ENCODE measurements at regions not wholly inside any gene's neighbourhood (a gene's known extent, or its start where the extent isn't known, plus 50 kb on each side); places are given as distances from the start of the nearest gene placed in this dataset.

DNA sequence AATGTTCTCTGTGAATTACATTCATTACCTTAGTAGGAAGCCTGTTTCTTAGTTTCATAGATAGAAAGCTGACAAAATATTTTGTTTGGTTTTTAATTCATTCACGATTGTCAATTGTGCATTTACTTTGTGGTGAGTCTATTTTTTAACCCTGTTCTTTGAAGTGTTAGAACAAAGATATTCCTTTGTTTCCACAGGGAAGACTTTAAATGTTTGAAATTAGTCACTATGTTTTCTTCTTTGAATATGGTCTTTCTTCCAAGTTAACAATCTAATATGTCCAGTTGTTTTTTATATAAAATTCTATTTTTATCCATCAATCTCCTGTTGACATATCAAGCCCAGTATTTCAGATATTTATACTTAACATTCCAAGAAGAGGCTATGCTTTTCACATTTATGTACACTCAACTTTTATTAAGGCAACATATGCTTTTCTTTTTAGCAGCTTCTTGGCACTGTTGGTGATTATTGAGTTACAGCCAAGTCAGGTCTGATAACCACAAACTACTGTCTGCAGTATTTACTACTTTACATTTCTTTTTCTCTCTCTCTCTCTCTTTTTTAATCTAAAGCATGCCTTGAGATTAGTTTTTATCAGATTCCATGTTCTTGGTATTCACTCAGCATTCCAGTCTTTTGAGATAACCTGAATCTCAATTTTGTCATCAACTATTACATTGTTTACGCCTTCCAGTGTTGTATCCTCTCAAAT is 812.8 kb upstream of the SLC10A2 start:
- Histone ChIP-seq H3K4me3 (ENCODE audit: low read depth in 1 of 2, low read length in 2 of 2) (no peak overlapping the region), H3K4me1 (ENCODE audit: insufficient read depth, low read length) (no peaks in the 10 kb centered on the region), H3K4me2 (ENCODE audit: insufficient read depth, low read length) (no peak overlapping the region), H3K9me3 (ENCODE audit: insufficient read depth, low read length, severe bottlenecking) (no peaks in the 10 kb centered on the region), H4K20me1 (ENCODE audit: insufficient read depth, low read length) (no peaks in the 10 kb centered on the region), H3K79me2 (ENCODE audit: insufficient read depth, low read length) (no peaks in the 10 kb centered on the region), H3K27ac (ENCODE audit: low read length) (no peak overlapping the region), H2AFZ (ENCODE audit: low read depth, low read length) (no peak overlapping the region), H3K9ac (ENCODE audit: low read depth, low read length) (no peak overlapping the region), H3K36me3 (ENCODE audit: insufficient read depth, low read length) (no peaks in the 10 kb centered on the region), H3K27me3 (ENCODE audit: insufficient read depth, low read length, poor library complexity) (no peaks in the 10 kb centered on the region)
- TF ChIP-seq, protein P1, sequence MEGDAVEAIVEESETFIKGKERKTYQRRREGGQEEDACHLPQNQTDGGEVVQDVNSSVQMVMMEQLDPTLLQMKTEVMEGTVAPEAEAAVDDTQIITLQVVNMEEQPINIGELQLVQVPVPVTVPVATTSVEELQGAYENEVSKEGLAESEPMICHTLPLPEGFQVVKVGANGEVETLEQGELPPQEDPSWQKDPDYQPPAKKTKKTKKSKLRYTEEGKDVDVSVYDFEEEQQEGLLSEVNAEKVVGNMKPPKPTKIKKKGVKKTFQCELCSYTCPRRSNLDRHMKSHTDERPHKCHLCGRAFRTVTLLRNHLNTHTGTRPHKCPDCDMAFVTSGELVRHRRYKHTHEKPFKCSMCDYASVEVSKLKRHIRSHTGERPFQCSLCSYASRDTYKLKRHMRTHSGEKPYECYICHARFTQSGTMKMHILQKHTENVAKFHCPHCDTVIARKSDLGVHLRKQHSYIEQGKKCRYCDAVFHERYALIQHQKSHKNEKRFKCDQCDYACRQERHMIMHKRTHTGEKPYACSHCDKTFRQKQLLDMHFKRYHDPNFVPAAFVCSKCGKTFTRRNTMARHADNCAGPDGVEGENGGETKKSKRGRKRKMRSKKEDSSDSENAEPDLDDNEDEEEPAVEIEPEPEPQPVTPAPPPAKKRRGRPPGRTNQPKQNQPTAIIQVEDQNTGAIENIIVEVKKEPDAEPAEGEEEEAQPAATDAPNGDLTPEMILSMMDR (IDR thresholded peaks at IDR 0.05; ENCODE audit: borderline replicate concordance, extremely low read depth, low read length, poor library complexity, severe bottlenecking), result no peak
- TF ChIP-seq EZH2 (IDR thresholded peaks at IDR 0.05; ENCODE audit: borderline replicate concordance, low read depth, low read length, severe bottlenecking), result no peak
- no peak for ATAC-seq (ENCODE audit: insufficient read depth, low read depth)
- DNase-seq, result no peak

DNA sequence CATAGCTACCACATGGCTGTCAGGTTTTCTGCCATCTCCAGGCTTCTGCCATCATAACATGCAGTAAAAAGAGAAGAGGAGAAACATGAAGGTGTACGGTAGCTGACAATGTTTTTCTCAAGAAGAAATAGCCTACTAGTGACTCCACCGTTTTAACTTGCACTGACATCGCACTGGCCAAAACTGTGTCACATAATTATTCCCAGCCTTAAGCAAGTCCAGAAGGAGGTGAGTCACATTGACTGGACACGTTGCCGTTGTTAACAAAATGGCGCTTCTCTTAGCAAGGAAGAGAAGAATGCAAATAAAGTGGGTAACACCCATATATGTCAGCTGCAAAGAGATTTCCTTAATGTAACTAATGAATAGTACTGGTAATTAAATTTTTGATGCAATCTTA is 810.4 kb upstream of the SLC10A2 start:
- H3K9ac ChIP-seq (ENCODE audit: low read depth, low read length), result no peak overlapping the region
- DNase-seq, result no peak
- H3K79me2 ChIP-seq (ENCODE audit: insufficient read depth, low read length), result no peaks in the 10 kb centered on the region
- no peaks in the 10 kb centered on the region for H3K4me1 ChIP-seq (ENCODE audit: insufficient read depth, low read length)
- no peaks in the 10 kb centered on the region for H4K20me1 ChIP-seq (ENCODE audit: insufficient read depth, low read length)
- no peaks in the 10 kb centered on the region for H3K9me3 ChIP-seq (ENCODE audit: insufficient read depth, low read length, severe bottlenecking)
- no peak overlapping the region for H3K4me3 ChIP-seq (ENCODE audit: low read depth in 1 of 2, low read length in 2 of 2)
- H2AFZ ChIP-seq (ENCODE audit: low read depth, low read length), result no peak overlapping the region
- no peak overlapping the region for H3K4me2 ChIP-seq (ENCODE audit: insufficient read depth, low read length)
- no peaks in the 10 kb centered on the region for H3K27me3 ChIP-seq (ENCODE audit: insufficient read depth, low read length, poor library complexity)
- no peak for ATAC-seq (ENCODE audit: insufficient read depth, low read depth)
- no peaks in the 10 kb centered on the region for H3K36me3 ChIP-seq (ENCODE audit: insufficient read depth, low read length)
- TF ChIP-seq, protein P1 (IDR thresholded peaks at IDR 0.05; ENCODE audit: borderline replicate concordance, extremely low read depth, low read length, poor library complexity, severe bottlenecking), result no peak
- no peak for TF ChIP-seq EZH2 (IDR thresholded peaks at IDR 0.05; ENCODE audit: borderline replicate concordance, low read depth, low read length, severe bottlenecking)
- no peak overlapping the region for H3K27ac ChIP-seq (ENCODE audit: low read length)

DNA sequence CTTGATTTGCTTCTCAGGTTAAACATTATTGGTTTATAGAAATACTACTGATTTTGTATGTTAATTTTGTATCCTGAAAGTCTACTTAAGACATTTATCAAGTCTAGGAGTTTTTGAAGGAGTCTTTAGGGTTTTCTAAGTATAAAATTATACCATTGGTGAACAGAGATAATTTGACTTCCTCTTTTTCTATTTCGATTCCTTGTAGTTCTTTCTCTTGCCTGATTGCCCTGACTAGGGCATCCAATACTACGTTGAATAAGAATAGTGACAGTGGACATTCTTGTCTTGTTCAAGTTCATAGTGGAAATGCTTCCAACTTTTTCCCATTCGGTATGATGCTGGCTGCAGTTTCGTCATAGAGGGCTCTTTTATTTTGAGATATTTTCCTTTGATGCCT is 807.5 kb upstream of the SLC10A2 start:
- Histone ChIP-seq H3K27me3 (ENCODE audit: insufficient read depth, low read length, poor library complexity) (no peaks in the 10 kb centered on the region), H3K36me3 (ENCODE audit: insufficient read depth, low read length) (no peaks in the 10 kb centered on the region), H3K4me3 (ENCODE audit: low read depth in 1 of 2, low read length in 2 of 2) (no peak overlapping the region), H2AFZ (ENCODE audit: low read depth, low read length) (no peak overlapping the region), H3K9ac (ENCODE audit: low read depth, low read length) (no peak overlapping the region), H3K27ac (ENCODE audit: low read length) (no peak overlapping the region), H3K9me3 (ENCODE audit: insufficient read depth, low read length, severe bottlenecking) (no peaks in the 10 kb centered on the region), H3K79me2 (ENCODE audit: insufficient read depth, low read length) (no peaks in the 10 kb centered on the region), H4K20me1 (ENCODE audit: insufficient read depth, low read length) (no peaks in the 10 kb centered on the region), H3K4me1 (ENCODE audit: insufficient read depth, low read length) (no peaks in the 10 kb centered on the region), H3K4me2 (ENCODE audit: insufficient read depth, low read length) (no peak overlapping the region)
- no peak for DNase-seq
- no peak for ATAC-seq (ENCODE audit: insufficient read depth, low read depth)
- TF ChIP-seq, protein P1 (IDR thresholded peaks at IDR 0.05; ENCODE audit: borderline replicate concordance, extremely low read depth, low read length, poor library complexity, severe bottlenecking), result no peak
- no peak for TF ChIP-seq EZH2 (IDR thresholded peaks at IDR 0.05; ENCODE audit: borderline replicate concordance, low read depth, low read length, severe bottlenecking)
